GM12864 (cell line): ENCODE measurements at regions not wholly inside any gene's neighbourhood (a gene's known extent, or its start where the extent isn't known, plus 50 kb on each side); places are given as distances from the start of the nearest gene placed in this dataset.
A peak's percentile ranks its signal among the peaks of the same experiment; 100 is the strongest.

Source experiments
- DNase-seq: peaks from one replicate; pipeline ENCODE4 v3.0.0-alpha.2; 2011; ENCODE audit warnings: low read depth
- H3K4me3 ChIP-seq: 2 replicates; pipeline ENCODE4 v1.5.1; 2011; ENCODE audit warnings: mild to moderate bottlenecking, low read depth, low read length, control low read depth
- CTCF ChIP-seq: IDR thresholded peaks from 2 replicates; pipeline ENCODE4 v1.5.1; 2011; ENCODE audit warnings: low read depth, mild to moderate bottlenecking, moderate library complexity, low read length, control low read depth, inconsistent platforms; ENCODE audit errors: missing control alignments

- TF ChIP-seq CTCF: no peak
- no peak for DNase-seq
- no peak overlapping the region for H3K4me3 ChIP-seq
Observed at GRCh38 chr4:132316738-132317137, 832.4 kb upstream of the PCDH10 start.

GRCh38 chr4:132317923-132318322, 831.2 kb upstream of the PCDH10 start:
- no peak for TF ChIP-seq CTCF
- H3K4me3 ChIP-seq: no peak overlapping the region
- no peak for DNase-seq

GRCh38 chr4:132328761-132329160, 820.3 kb upstream of the PCDH10 start:
- DNase-seq: no peak

GRCh38 chr4:132330994-132331393, 818.1 kb upstream of the PCDH10 start:
- H3K4me3 ChIP-seq: no peak overlapping the region
- TF ChIP-seq CTCF: no peak
- DNase-seq: no peak

More at GRCh38 chr4:132328761-132329160, 820.3 kb upstream of the PCDH10 start:
- no peak overlapping the region for H3K4me3 ChIP-seq
- no peak for TF ChIP-seq CTCF

GRCh38 chr4:132332932-132333723, 816.0 kb upstream of the PCDH10 start:
- H3K4me3 ChIP-seq: no peak overlapping the region
- no peak for DNase-seq
- peak; percentile 6 for TF ChIP-seq CTCF

GRCh38 chr4:132333724-132334047, 815.4 kb upstream of the PCDH10 start:
- no peak for DNase-seq
- H3K4me3 ChIP-seq: no peak overlapping the region
- TF ChIP-seq CTCF: no peak

GRCh38 chr4:132334081-132334480, 815.0 kb upstream of the PCDH10 start:
- no peak for TF ChIP-seq CTCF
- DNase-seq: no peak
- no peak overlapping the region for H3K4me3 ChIP-seq
